Fibroblast of skin of right quadriceps (primary cell): ENCODE measurements at regions not wholly inside any gene's neighbourhood (a gene's known extent, or its start where the extent isn't known, plus 50 kb on each side); places are given as distances from the start of the nearest gene placed in this dataset.
"Not testable (repeated sequence)": the region's sequence is repeated elsewhere in the genome, so short reads cannot be mapped to it uniquely, and the experiment has no call there.

Experiments
- DNase-seq: peaks from one replicate; pipeline ENCODE4 v3.0.0-alpha.2; 2013

- no peak for DNase-seq
These were observed 681.6 kb upstream of the SEMA6D start for GRCh38 chr15:47035475-47036406.

DNA sequence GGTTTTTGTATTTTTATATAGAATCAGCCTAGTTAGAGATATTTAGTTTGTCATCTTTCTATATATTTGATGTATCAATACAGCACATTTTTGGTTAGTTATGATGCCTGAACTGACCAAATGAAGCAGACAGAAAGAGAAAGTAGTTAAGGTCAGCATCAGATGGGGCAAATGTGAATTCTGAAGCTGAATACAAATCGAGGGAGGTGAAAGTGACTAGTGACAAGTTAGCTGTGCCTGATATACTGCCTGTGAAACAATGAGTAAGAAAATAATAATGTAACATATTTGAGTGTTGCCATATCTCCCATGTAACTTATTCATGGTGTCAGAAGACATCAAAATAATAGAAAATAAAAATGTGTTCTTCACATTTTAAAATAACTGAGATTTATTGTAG lies 680.3 kb upstream of the SEMA6D start:
- no peak for DNase-seq

DNA sequence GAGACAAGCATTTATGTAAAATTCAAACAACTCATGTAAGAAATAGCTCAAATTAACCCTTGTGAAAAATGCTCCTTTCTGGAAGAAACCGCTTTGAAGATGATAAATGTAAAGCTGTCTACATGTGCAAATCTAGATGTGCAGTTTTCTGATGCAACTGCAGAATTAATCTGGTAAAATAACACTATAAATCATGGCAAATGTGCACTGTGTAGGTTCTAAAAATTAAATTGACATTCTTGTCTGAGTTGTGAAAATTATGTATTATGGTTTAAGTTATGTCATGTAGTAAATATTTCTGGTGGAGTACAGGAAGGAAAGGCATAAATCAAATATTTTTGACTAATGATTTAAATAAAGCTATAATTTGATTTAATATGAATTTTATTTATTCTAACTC lies 678.1 kb upstream of the SEMA6D start:
- DNase-seq, result no peak

GRCh38 chr15:47041301-47041700 lies 676.0 kb upstream of the SEMA6D start:
- no peak for DNase-seq

GRCh38 chr15:47047981-47048380 lies 669.3 kb upstream of the SEMA6D start:
- DNase-seq, result not testable (repeated sequence)

GRCh38 chr15:47066392-47066791 lies 650.9 kb upstream of the SEMA6D start:
- no peak for DNase-seq

GRCh38 chr15:47077846-47078245 lies 639.5 kb upstream of the SEMA6D start:
- not testable (repeated sequence) for DNase-seq

- no peak for DNase-seq
These were observed 621.5 kb upstream of the SEMA6D start for GRCh38 chr15:47095833-47096232.

DNA sequence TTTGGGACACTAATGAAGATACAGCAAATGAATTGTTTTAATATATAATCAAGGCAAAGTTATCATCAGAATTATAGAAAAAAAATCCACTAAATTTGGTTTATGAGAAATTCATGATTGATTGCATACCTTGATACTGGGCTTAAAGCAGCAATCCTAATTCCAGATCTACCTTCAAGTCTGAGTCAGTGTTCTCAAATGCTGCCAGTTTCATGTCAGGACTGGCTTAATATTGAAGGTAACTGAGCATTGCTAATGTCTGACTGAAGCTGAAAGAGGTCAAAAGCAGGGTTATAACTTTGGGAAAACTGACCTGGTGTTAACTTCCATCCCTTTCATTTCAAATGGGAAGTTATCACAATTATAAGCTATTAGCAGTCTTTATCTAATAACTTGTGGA lies 618.8 kb upstream of the SEMA6D start:
- not testable (repeated sequence) for DNase-seq

DNA sequence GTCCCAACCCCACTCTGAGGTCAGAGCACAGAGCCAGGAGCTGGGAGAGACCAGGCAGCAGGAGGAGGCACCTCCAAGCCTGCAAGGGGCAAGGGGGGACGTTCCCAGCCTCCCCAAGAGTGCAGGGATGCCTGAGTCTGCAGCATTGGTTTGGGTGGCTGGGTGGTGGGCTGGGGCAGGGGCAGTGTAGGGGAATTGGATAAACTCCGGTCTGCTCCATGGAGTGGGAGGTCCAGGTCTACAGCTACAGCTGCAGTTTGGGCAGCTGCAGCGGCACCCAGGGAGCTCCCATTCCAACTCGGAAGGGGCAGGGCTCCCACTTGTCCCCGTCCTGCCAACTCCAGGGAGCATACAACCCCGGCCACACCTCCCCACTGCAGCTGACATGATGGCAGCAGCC lies 617.5 kb upstream of the SEMA6D start:
- not testable (repeated sequence) for DNase-seq

DNA sequence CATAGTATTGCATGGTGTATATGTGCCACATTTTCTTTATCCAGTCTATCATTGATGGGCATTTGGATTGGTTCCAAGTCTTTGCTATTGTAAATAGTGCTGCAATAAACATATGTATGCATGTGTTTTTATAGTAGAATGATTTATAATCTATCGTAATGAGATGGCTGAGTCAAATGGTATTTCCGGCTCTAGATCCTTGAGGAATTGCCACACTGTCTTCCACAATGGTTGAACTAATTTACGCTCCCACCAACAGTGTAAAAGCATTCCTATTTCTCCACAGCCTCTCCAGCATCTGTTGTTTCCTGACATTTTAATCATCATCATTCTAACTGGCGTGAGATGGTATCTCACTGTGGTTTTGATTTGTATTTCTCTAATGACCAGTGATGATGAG lies 608.5 kb upstream of the SEMA6D start:
- DNase-seq, result peak; percentile 28

DNA sequence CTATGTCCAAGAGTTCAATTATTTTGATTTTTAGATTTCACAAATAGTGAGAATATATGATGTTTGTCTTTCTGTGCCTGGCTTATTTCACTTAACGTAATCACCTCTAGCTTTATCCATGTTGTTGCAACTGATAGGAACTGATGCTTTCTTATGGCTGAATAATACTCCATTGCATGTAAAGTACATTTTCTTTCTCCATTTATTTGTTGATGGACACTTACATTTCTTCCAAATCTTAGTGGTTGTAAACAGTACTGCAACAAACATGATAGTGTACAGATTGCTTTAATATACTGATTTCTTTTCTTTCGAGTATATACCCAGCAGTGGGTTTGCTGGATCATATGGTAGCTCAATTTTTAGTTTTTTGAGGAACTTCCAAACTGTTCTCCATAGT lies 600.6 kb upstream of the SEMA6D start:
- DNase-seq, result no peak

- no peak for DNase-seq
These were observed 598.0 kb upstream of the SEMA6D start for GRCh38 chr15:47119349-47119748.

GRCh38 chr15:47124430-47125102 lies 592.7 kb upstream of the SEMA6D start:
- no peak for DNase-seq

- no peak for DNase-seq
These were observed 588.3 kb upstream of the SEMA6D start for GRCh38 chr15:47129033-47129432.

GRCh38 chr15:47131450-47131849 lies 585.9 kb upstream of the SEMA6D start:
- not testable (repeated sequence) for DNase-seq

DNA sequence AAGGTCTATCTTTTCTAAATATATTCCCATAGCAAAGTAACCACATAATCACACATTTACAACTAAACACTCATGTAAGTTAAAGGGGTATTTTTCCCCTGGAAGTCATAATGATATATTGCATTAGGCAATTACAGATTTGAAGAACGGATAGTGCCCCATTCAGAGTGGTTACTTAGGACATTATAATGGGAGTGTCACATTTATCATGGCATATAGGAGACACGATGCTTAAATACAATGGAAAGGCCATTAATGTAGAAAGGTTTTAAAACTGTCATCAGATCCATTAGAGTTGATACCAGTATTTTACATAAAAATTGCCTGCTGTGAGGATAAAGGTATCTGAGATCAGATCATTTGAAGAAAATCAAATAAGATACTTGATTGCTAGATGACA lies 582.0 kb upstream of the SEMA6D start:
- no peak for DNase-seq

DNA sequence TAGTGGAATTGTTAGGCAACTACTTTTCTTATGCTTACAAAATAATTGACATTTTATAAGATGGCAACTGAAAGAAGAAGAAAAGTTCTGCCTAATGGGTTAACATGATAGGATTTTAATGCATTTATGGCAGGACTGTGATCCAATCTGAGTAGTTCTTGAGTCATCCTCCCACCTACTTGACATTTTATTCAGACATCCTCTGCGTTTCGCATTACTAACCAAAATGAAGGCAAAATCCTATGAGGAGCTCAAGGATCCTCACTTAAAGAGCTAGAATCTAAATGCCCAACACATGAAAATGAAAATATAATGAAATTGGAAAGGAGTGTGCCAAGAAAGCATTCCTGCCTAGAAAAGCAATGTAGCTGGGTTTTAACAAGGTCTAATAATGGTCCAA lies 581.1 kb upstream of the SEMA6D start:
- no peak for DNase-seq

GRCh38 chr15:47139965-47140364 lies 577.3 kb upstream of the SEMA6D start:
- DNase-seq, result no peak

- no peak for DNase-seq
These were observed 559.5 kb upstream of the SEMA6D start for GRCh38 chr15:47157827-47158226.

DNA sequence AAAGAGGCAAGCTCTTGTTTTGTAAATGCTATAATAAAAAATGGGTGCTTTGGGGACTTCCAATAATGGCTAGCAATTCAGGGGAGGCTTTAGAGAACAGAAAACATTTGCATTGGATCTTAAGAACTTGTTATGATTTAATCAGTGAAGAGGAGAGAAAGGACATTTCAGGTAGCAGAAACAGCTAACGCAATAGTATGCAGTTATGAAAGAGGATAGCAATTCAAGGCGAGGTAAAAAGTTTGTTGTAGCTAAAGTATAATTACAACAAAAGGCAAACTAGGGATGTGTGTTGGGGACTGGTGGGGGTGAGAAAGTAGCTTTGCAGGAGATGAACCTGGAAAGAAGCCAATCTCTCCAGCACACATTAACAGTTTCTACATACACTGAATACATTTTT lies 558.7 kb upstream of the SEMA6D start:
- DNase-seq, result no peak

DNA sequence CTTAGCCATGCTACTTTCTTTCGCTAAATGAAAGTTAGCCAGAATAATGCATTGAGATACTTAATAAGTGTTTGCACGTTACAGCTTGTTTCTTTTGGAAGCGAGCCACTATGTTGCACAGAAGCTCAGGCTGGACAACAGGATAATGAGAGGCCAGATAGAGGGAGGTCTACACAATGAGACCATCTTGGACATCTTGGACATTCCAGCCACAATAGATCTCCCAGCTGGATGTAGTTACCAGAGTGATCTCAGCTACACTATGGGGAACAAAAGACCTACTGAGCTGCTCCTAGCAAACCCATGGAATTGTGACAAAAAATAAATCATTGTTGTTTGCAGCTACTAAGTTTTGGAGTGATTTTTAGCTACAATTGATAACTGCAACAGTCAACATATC lies 540.1 kb upstream of the SEMA6D start:
- DNase-seq, result no peak

- DNase-seq, result no peak
These were observed 537.3 kb upstream of the SEMA6D start for GRCh38 chr15:47179988-47180387.

GRCh38 chr15:47182818-47183217 lies 534.5 kb upstream of the SEMA6D start:
- DNase-seq, result no peak
